HEK293 (cell line): ENCODE measurements at regions not wholly inside any gene's neighbourhood (a gene's known extent, or its start where the extent isn't known, plus 50 kb on each side); places are given as distances from the start of the nearest gene placed in this dataset.

ENCODE experiments used
- BCL6B ChIP-seq: fragments of 450-650 bp; formaldehyde crosslinking; IDR thresholded peaks from 2 replicates; pipeline ENCODE4 v1.5.1; 2017; ENCODE audit warnings: missing biosample characterization, missing genetic modification characterization
- GLIS1 ChIP-seq: fragments of 450-650 bp; formaldehyde crosslinking; IDR thresholded peaks from 2 replicates; pipeline ENCODE4 v1.5.1; 2016; ENCODE audit warnings: missing biosample characterization, missing genetic modification characterization
- HIC1 ChIP-seq: fragments of 450-650 bp; formaldehyde crosslinking; IDR thresholded peaks from 2 replicates; pipeline ENCODE4 v1.5.1; 2016; ENCODE audit warnings: missing biosample characterization, missing genetic modification characterization
- KLF10 ChIP-seq: fragments of 450-650 bp; IDR thresholded peaks from 2 replicates; pipeline ENCODE4 v1.5.1; 2018; ENCODE audit warnings: missing biosample characterization, mild to moderate bottlenecking, missing genetic modification characterization
- KLF8 ChIP-seq: fragments of 450-650 bp; formaldehyde crosslinking; IDR thresholded peaks from 2 replicates; pipeline ENCODE4 v1.5.1; 2016; ENCODE audit warnings: missing biosample characterization, missing genetic modification characterization
- PBX3 ChIP-seq: sonication (generic); formaldehyde crosslinking; IDR thresholded peaks from 2 replicates; pipeline ENCODE4 v1.8.1; 2022; ENCODE audit warnings: mild to moderate bottlenecking, moderate library complexity, missing genetic modification reagents
- PRDM6 ChIP-seq: fragments of 450-650 bp; formaldehyde crosslinking; IDR thresholded peaks from 2 replicates; pipeline ENCODE4 v1.5.1; 2017; ENCODE audit warnings: missing biosample characterization, missing genetic modification characterization
- TCF7L2 ChIP-seq: IDR thresholded peaks from 2 replicates; pipeline ENCODE4 v1.6.1; 2011; ENCODE audit warnings: low read depth, mild to moderate bottlenecking, inconsistent platforms, low read length, moderate library complexity, borderline replicate concordance
- ZNF114 ChIP-seq: fragments of 450-650 bp; formaldehyde crosslinking; IDR thresholded peaks from 2 replicates; pipeline ENCODE4 v1.5.0; 2017; ENCODE audit warnings: missing biosample characterization, missing genetic modification characterization
- ZNF266 ChIP-seq: fragments of 450-650 bp; formaldehyde crosslinking; IDR thresholded peaks from 2 replicates; pipeline ENCODE4 v1.5.1; 2016; ENCODE audit warnings: missing biosample characterization, missing genetic modification characterization, low read depth
- ZNF335 ChIP-seq: fragments of 450-650 bp; formaldehyde crosslinking; conservative IDR thresholded peaks from 2 replicates; pipeline ENCODE4 v1.5.1; 2016; ENCODE audit warnings: missing biosample characterization, missing genetic modification characterization
- ZNF362 ChIP-seq: fragments of 450-650 bp; formaldehyde crosslinking; IDR thresholded peaks from 2 replicates; pipeline ENCODE4 v1.5.1; 2016; ENCODE audit warnings: missing biosample characterization, missing genetic modification characterization
- ZNF366 ChIP-seq: fragments of 450-650 bp; formaldehyde crosslinking; conservative IDR thresholded peaks from 2 replicates; pipeline ENCODE4 v1.5.1; 2016; ENCODE audit warnings: missing biosample characterization, missing genetic modification characterization
- ZNF596 ChIP-seq: fragments of 450-650 bp; IDR thresholded peaks from 2 replicates; pipeline ENCODE4 v1.5.0; 2018; ENCODE audit warnings: missing biosample characterization, mild to moderate bottlenecking, missing genetic modification characterization, moderate library complexity
- ZNF621 ChIP-seq: fragments of 450-650 bp; formaldehyde crosslinking; IDR thresholded peaks from 2 replicates; pipeline ENCODE4 v1.5.1; 2017; ENCODE audit warnings: missing biosample characterization, missing genetic modification characterization
- ZNF624 ChIP-seq: fragments of 450-650 bp; formaldehyde crosslinking; IDR thresholded peaks from 2 replicates; pipeline ENCODE4 v1.5.1; 2017; ENCODE audit warnings: missing biosample characterization, missing genetic modification characterization
- ZNF629 ChIP-seq: fragments of 450-650 bp; formaldehyde crosslinking; IDR thresholded peaks from 2 replicates; pipeline ENCODE4 v1.5.1; 2017; ENCODE audit warnings: missing biosample characterization, missing genetic modification characterization
- ZNF639 ChIP-seq: fragments of 450-650 bp; formaldehyde crosslinking; IDR thresholded peaks from 2 replicates; pipeline ENCODE4 v1.5.1; 2016; ENCODE audit warnings: missing biosample characterization, missing genetic modification characterization
- ZNF776 ChIP-seq: fragments of 450-650 bp; formaldehyde crosslinking; IDR thresholded peaks from 2 replicates; pipeline ENCODE4 v1.5.0; 2017; ENCODE audit warnings: missing biosample characterization, missing genetic modification characterization, borderline replicate concordance
- ZSCAN16 ChIP-seq: fragments of 450-650 bp; formaldehyde crosslinking; IDR thresholded peaks from 2 replicates; pipeline ENCODE4 v1.5.1; 2016; ENCODE audit warnings: missing biosample characterization, missing genetic modification characterization

GRCh38 chr18:22545066-22545760 is 127.5 kb upstream of the CTAGE1 start (continued):
- no peak for TF ChIP-seq ZNF596 (tag by site-specific recombination)
- peak; percentile 38; the same call in 1 of the 2 replicates for TF ChIP-seq TCF7L2
- TF ChIP-seq ZSCAN16 (tag by site-specific recombination): no peak
- no peak for TF ChIP-seq ZNF639 (tag by site-specific recombination)
- TF ChIP-seq KLF8 (tag by site-specific recombination): no peak
- TF ChIP-seq ZNF335 (tag by site-specific recombination): no peak
- no peak for TF ChIP-seq ZNF114 (tag by site-specific recombination)
- TF ChIP-seq ZNF776 (tag by site-specific recombination): no peak
- TF ChIP-seq ZNF366 (tag by site-specific recombination): peak; percentile 50; the same call in 1 of the 2 replicates
- 0 out of 2 replicates have a peak, but pooled peaks have one; percentile 19 for TF ChIP-seq ZNF629 (tag by site-specific recombination)
- TF ChIP-seq PRDM6: 0 out of 2 replicates have a peak, but pooled peaks have one; percentile 12
- TF ChIP-seq KLF10 (tag by site-specific recombination): no peak
- no peak for TF ChIP-seq HIC1
- no peak for TF ChIP-seq ZNF362
- peak; percentile 38; the same call in 1 of the 2 replicates for TF ChIP-seq GLIS1 (tag by site-specific recombination)
- no peak for TF ChIP-seq ZNF621 (tag by site-specific recombination)
- no peak for TF ChIP-seq ZNF624
- TF ChIP-seq BCL6B: peak; percentile 44; the same call in 1 of the 2 replicates
- TF ChIP-seq PBX3: no peak
- no peak for TF ChIP-seq ZNF266 (tag by site-specific recombination)
- TF ChIP-seq, all 188 proteins: peak for 8
